T47D (cell line): ENCODE measurements at regions not wholly inside any gene's neighbourhood (a gene's known extent, or its start where the extent isn't known, plus 50 kb on each side); places are given as distances from the start of the nearest gene placed in this dataset.

ENCODE experiments used
- DNase-seq, 2 experiments: peaks; one replicate each; pipeline versions ENCODE4 v3.0.0 to v3.0.0-alpha.2; 2011 to 2012; ENCODE audit warnings: low read depth in 1 of 2, low spot score in 1 of 2
- JUND ChIP-seq: IDR thresholded peaks from 2 replicates; pipeline ENCODE4 v1.6.1; 2012; ENCODE audit warnings: low read depth
- in situ Hi-C: cut with HindIII; loops from 2 replicates; pipeline ENCODE4 v1.10.0; 2016; ENCODE audit warnings: low sequenced_read_pairs, low pct_unique_long_range_greater_than_20kb

- TF ChIP-seq JUND, result no peak
- DNase-seq, result no peak
- in situ Hi-C loops, result no loop called here
Measured at GRCh38 chr15:92224843-92225242, 168.8 kb upstream of the ST8SIA2 start.

- in situ Hi-C loops, result no loop called here
- peak; percentile 25 to 65 for DNase-seq
- TF ChIP-seq JUND, result no peak
Measured at GRCh38 chr15:92226020-92226612, 167.6 kb upstream of the ST8SIA2 start.

GRCh38 chr15:92228830-92229229, 164.9 kb upstream of the ST8SIA2 start:
- no peak for TF ChIP-seq JUND
- in situ Hi-C loops, result no loop called here
- no peak for DNase-seq

- no peak for DNase-seq
- in situ Hi-C loops, result no loop called here
- TF ChIP-seq JUND, result no peak
Measured at GRCh38 chr15:92231461-92231860, 162.2 kb upstream of the ST8SIA2 start.

GRCh38 chr15:92232317-92232716, 161.4 kb upstream of the ST8SIA2 start:
- in situ Hi-C loops, result no loop called here
- peak in 1 of 2 experiments; percentile 10 for DNase-seq

GRCh38 chr15:92232876-92233275, 160.8 kb upstream of the ST8SIA2 start:
- no peak for TF ChIP-seq JUND
- DNase-seq, result no peak
- in situ Hi-C loops, result no loop called here

More at GRCh38 chr15:92232317-92232716, 161.4 kb upstream of the ST8SIA2 start:
- TF ChIP-seq JUND, result no peak

GRCh38 chr15:92243227-92243626, 150.5 kb upstream of the ST8SIA2 start:
- in situ Hi-C loops, result no loop called here
- no peak for TF ChIP-seq JUND
- DNase-seq, result no peak

- DNase-seq, result no peak
- in situ Hi-C loops, result no loop called here
- no peak for TF ChIP-seq JUND
Measured at GRCh38 chr15:92244703-92245102, 149.0 kb upstream of the ST8SIA2 start.

GRCh38 chr15:92247649-92248242, 145.9 kb upstream of the ST8SIA2 start:
- in situ Hi-C loops, result no loop called here
- DNase-seq, result no peak
- no peak for TF ChIP-seq JUND

GRCh38 chr15:92266796-92267685, 126.6 kb upstream of the ST8SIA2 start:
- in situ Hi-C loops, result no loop called here
- no peak for TF ChIP-seq JUND
- DNase-seq, result no peak

GRCh38 chr15:92268900-92269299, 124.8 kb upstream of the ST8SIA2 start:
- no peak for TF ChIP-seq JUND
- in situ Hi-C loops, result no loop called here
- peak in 1 of 2 experiments; percentile 12 for DNase-seq

GRCh38 chr15:92271179-92271578, 122.5 kb upstream of the ST8SIA2 start:
- DNase-seq, result no peak
- TF ChIP-seq JUND, result no peak
- in situ Hi-C loops, result no loop called here

GRCh38 chr15:92272106-92272505, 121.6 kb upstream of the ST8SIA2 start:
- TF ChIP-seq JUND, result no peak
- DNase-seq, result no peak
- in situ Hi-C loops, result no loop called here
